CD4-positive, alpha-beta T cell treated with Interferon alpha-2 for 1 hour (primary cell): ENCODE measurements at regions not wholly inside any gene's neighbourhood (a gene's known extent, or its start where the extent isn't known, plus 50 kb on each side); places are given as distances from the start of the nearest gene placed in this dataset.
"Not testable (repeated sequence)": the region's sequence is repeated elsewhere in the genome, so short reads cannot be mapped to it uniquely, and the experiment has no call there.

Experiments
- DNase-seq, 2 donors: peaks; one replicate each; pipeline ENCODE4 v3.0.0-alpha.2; 2020 to 2022

GRCh38 chr16:21535201-21535600 lies 64.2 kb upstream of the METTL9 start:
- DNase-seq, result not testable (repeated sequence)

- DNase-seq, result not testable (repeated sequence)
These were observed 62.6 kb upstream of the METTL9 start for GRCh38 chr16:21536740-21537139.

- DNase-seq, result not testable (repeated sequence)
These were observed 61.8 kb upstream of the METTL9 start for GRCh38 chr16:21537598-21537997.

GRCh38 chr16:21539107-21539618 lies 60.2 kb upstream of the METTL9 start:
- not testable (repeated sequence) for DNase-seq

GRCh38 chr16:21540770-21541433 lies 58.5 kb upstream of the METTL9 start:
- DNase-seq, result peak; percentile 12 to 51

GRCh38 chr16:21541611-21542051 lies 57.7 kb upstream of the METTL9 start:
- peak in 1 of 2 donors; percentile 34 for DNase-seq

GRCh38 chr16:21542075-21542474 lies 57.3 kb upstream of the METTL9 start:
- not testable (repeated sequence) for DNase-seq

GRCh38 chr16:21542491-21543124 lies 56.8 kb upstream of the METTL9 start:
- DNase-seq, result not testable (repeated sequence)

GRCh38 chr16:21543151-21543836 lies 56.1 kb upstream of the METTL9 start:
- DNase-seq, result not testable (repeated sequence)

GRCh38 chr16:21545664-21546326 lies 53.6 kb upstream of the METTL9 start:
- DNase-seq, result not testable (repeated sequence)

GRCh38 chr16:21549396-21549795 lies 50.0 kb upstream of the METTL9 start:
- DNase-seq, result not testable (repeated sequence)
